GM19395 (cell line): ENCODE measurements at regions not wholly inside any gene's neighbourhood (a gene's known extent, or its start where the extent isn't known, plus 50 kb on each side); places are given as distances from the start of the nearest gene placed in this dataset.

Experiments
- ATAC-seq: cut with Tn5 transposase; IDR thresholded peaks from one replicate; pipeline ENCODE4 v1.9.1; 2021; ENCODE audit warnings: mild to moderate bottlenecking, moderate library complexity; ENCODE audit not compliant: unreplicated experiment

GRCh38 chr11:27861706-27862430 is 161.6 kb upstream of the BDNF start:
- ATAC-seq: no peak

DNA sequence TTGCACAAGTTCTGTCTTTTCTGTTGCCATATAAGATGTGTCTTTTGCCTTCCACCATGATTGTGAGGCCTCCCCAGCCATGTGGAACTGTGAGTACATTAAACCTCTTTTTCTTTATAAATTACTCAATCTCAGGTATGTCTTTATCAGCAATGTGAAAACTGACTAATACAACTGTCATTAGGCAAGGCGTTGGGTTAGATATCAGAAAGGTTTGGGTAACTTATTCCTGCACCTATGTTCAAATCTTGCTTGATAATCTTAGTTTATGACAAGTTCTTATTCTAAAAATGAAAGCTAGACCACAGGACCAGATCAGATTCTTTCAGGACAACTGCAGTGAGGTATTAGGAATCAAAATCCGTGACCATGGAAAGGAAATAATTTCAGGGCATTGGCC is 160.6 kb upstream of the BDNF start:
- no peak for ATAC-seq

DNA sequence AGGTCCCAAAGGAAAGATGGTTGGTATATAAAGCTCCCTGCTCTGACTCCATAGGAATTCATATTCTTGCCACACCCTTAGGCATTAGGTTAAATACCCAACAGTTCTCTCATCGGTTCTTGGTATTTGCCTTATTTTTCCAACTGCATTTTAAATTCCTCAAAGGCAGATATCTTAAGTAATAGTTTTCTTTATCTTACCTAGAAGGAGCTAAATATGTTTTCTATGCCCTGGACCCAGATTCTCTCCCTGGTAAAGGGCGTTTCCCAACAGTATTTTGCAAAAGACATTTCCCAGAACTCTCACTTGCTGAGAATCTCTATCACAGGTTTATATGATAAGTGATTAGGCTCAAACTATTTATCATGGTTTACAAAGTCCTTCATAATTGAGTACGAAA is 158.6 kb upstream of the BDNF start:
- ATAC-seq: no peak

GRCh38 chr11:27857588-27857987 is 157.3 kb upstream of the BDNF start:
- ATAC-seq: no peak

- no peak for ATAC-seq
Measured at GRCh38 chr11:27857014-27857413, 156.8 kb upstream of the BDNF start.

GRCh38 chr11:27848423-27848822 is 148.2 kb upstream of the BDNF start:
- no peak for ATAC-seq

- no peak for ATAC-seq
Measured at GRCh38 chr11:27847496-27847895, 147.2 kb upstream of the BDNF start.

DNA sequence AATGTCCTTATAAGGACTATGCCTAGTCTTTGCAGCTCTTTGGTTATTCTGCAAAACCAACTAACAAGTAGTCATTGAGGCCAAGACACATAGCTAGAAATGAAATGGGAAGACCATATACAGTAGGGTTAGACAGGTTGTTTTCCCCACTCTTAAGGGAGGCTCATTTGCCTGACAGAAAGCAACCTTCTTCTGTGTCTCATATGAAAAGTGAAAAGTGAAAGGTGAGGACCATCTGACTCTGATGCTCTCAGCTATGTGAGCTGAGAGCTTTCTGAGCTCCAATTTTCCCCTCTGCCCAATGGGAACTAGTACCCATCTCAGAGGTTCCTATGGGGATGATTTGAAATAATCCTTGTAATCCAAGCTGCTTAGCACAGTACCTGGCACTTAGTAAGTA is 142.0 kb upstream of the BDNF start:
- no peak for ATAC-seq

- ATAC-seq: no peak
Measured at GRCh38 chr11:27841023-27841422, 140.8 kb upstream of the BDNF start.

DNA sequence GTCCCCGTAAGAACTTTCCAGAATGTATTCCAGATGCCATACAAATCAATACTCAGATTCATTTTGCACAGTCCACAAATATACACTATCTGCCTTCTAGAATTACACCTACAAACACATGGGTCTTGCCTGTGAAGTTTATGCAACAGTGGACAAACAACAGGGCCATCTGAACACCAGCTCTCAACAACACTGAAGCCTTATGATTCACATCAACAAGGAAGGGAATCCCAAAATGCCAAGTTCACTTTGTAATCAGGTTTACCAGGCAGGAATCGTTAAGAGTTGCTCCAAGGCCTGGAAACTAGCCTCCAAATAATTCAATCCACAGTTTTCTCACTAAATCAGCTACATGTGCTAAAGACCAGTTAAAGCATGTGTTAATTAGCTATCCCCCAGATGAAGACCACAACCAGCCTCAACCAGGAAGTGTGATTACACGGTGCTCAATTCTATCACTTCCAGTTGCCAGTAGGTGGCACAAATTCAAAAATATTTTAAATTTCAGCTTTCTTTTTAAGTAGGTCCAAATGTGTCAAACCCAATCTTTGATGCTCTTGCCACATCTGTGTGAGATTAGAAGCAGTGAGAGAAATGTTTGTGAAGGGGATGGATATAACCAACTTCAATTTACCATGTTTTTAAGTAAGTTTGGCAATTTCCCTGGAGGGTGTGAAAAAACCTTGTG is 139.1 kb upstream of the BDNF start:
- ATAC-seq: no peak

DNA sequence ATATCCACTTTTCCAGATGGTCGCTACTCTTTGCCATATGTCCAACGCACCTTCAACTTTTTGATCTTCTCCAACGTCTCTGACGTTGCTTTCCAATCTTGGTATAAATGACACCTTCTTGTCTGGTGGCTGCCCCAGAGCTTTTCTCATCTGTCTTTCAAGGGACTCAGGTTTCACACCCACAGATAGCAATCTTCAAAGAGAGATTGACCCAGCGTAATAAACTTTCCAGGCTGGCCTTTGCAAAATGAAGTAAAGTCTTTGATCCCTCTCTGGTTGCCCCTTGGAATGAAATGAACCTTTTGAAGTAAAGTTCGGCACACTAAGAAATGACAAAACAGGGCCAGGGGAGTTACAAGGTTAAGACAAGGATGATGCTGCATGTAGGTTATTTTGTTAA is 138.4 kb upstream of the BDNF start:
- no peak for ATAC-seq

GRCh38 chr11:27837895-27838563 is 137.8 kb upstream of the BDNF start:
- peak; percentile 89 for ATAC-seq

GRCh38 chr11:27830206-27830605 is 130.0 kb upstream of the BDNF start:
- ATAC-seq: no peak

- no peak for ATAC-seq
Measured at GRCh38 chr11:27820249-27820648, 120.0 kb upstream of the BDNF start.

GRCh38 chr11:27816197-27816596 is 115.9 kb upstream of the BDNF start:
- no peak for ATAC-seq

DNA sequence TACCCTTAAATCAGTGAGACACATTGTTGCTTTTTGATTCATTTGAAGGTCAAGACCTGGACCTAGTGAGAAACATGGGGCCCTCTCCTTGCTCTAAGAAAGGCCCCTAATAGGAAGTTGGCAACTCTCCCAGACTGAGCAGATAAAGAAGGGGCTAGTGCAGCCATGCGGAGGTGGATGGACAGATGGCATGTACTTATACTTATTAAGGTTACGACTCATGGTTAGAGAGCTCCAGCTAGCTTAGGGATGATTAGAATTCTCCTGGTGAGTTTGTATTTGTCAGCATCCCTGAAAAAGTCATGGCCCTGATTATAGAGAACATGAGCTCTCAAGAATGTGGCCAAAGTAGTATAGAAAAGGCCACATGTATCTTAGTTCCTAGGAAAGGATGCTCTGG is 112.1 kb upstream of the BDNF start:
- ATAC-seq: no peak

DNA sequence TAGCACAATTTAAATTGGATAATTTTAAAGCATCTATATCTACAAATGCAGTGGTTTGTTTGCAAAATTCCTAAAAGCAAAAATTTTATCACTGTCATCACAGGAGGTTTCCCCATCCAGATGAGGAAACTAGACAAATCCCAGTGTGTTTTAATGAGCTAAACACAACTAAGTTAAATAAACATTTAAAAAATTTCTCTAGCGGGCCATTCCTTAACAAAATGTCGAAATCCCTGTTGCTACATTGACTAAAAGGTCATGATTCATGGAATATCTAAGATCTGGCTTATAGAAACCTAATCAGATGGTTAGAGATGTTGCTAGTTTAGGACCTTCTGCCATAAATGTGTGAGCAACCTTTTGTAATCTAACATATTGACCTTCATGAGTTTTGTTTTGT is 107.3 kb upstream of the BDNF start:
- no peak for ATAC-seq

DNA sequence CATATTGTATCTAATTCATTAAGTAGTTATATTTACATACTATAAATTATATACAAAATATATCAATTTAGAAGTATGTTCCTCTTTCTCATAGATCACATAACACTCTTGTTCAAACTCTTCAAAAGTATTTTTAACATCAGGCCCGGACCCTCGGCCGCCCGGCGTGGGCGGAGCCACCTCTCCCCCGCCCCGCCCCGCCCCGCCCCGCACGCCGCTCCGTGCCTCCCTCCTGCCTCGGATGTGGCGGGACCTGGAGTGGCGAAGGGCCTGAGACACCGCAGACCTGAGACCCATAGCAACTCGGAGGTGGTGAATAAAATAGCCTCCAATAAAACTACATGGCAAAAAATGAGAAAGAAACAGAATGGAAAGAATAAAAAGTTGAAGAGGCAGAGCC is 105.9 kb upstream of the BDNF start:
- ATAC-seq: no peak

DNA sequence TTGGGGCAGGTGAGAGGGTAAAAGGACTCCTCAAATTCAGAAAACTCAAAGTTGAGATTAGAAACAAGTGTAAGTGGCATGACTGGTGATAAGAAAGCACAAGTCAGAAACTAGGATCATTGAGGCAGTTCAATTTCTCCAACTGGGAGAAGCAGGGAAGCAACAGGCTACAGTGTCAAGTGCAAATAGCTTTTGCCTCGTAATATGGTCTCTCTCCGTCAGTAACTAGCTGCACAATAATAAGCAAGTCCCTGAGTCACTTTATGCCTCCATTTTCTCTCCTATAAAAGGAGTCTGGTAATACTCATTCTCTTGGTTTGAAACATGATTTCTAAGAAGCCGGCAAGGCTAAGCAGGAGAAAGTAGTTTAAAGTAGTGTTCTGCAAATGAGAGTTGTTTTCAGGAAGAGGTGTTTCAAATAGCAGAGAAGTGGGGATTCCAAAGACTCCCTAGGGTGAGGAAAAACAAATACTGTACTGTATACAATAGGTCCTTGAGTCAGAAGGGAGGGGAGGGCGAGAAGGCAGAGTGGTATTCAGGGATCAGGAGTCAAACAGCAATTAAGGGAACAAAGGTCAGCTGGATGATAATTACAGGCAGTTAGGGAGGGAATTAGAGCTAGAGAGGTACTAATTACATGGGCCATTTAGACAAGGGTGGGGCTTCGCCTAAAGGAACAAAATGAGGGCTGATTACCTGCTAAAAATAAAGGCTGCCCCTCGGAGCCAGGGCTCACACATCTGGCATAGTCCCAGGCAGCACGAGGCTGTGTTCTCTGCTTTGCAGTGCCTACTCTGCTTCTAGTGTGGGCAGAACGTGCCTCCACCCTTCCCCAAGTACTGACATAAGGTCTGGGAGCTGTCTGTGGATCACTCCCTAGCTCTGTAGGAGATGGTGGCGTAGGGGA is 96.0 kb upstream of the BDNF start:
- no peak for ATAC-seq

- ATAC-seq: no peak
Measured at GRCh38 chr11:27786864-27787263, 86.6 kb upstream of the BDNF start.

DNA sequence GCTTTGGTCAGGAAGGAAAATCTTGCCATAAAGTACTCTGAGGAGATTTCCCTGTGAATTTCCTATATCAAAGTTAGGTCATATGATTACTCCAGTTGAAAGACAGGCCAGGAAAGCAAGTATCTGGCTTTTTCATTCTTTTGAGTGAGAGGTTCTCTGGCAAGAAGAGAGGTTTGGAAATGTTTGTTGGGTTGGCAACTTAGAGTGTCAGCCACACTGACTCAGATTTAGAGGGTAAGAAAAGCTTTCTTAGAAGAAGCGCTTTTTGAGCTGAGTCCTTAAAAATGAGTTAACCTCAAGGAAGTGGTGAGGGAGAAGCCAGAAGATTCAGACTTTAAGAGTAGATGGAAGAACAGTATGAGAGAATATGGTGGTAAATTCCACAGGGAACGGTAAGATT is 86.1 kb upstream of the BDNF start:
- ATAC-seq: no peak
